PC-3 (cell line): ENCODE measurements at regions not wholly inside any gene's neighbourhood (a gene's known extent, or its start where the extent isn't known, plus 50 kb on each side); places are given as distances from the start of the nearest gene placed in this dataset.

Experiments used
- ATAC-seq: fragments of 200-7000 bp; cut with Tn5 transposase; 2 replicates; pipeline ENCODE4 v1.9.1; 2020; ENCODE audit warnings: mild to moderate bottlenecking, moderate library complexity
- BruUV-seq: library from RNA; stranded (reverse); fragments of 400-500 nt; replicated peaks from 2 replicates; lab custom pipeline; 2021; lab: Mats Ljungman, UMichigan
- CTCF ChIA-PET: fragments of 300-600 bp; sonication (Branson Sonifier 250); formaldehyde crosslinking; loops from one replicate; lab custom pipeline; 2022; ENCODE audit warnings: antibody characterized with exemption; lab: Charles Lee
- POLR2A ChIA-PET: fragments of 300-600 bp; sonication (Branson Sonifier 250); formaldehyde crosslinking; loops from one replicate; lab custom pipeline; 2022; ENCODE audit warnings: antibody characterized with exemption; ENCODE audit not compliant: unreplicated experiment; lab: Charles Lee
- DNase-seq: peaks from one replicate; pipeline ENCODE4 v3.0.0-alpha.2; 2015
- H2AFZ ChIP-seq: fragments of 300-600 bp; sonication (generic); 2 replicates; pipeline ENCODE4 v1.6.0; 2016; ENCODE audit warnings: antibody characterized with exemption, low read length
- H3F3A ChIP-seq: fragments of 300-600 bp; sonication (generic); one replicate; pipeline ENCODE4 v1.6.0; 2017; ENCODE audit warnings: antibody characterized with exemption, low read length, control low read depth, mild to moderate bottlenecking; ENCODE audit not compliant: unreplicated experiment
- H3K27ac ChIP-seq: fragments of 300-600 bp; sonication (generic); 2 replicates; pipeline ENCODE4 v1.5.1; 2016; ENCODE audit warnings: mild to moderate bottlenecking, low read length
- H3K27me3 ChIP-seq: fragments of 300-600 bp; sonication (generic); 2 replicates; pipeline ENCODE4 v1.6.1; 2016; ENCODE audit warnings: low read length, mixed read lengths
- H3K36me3 ChIP-seq: fragments of 300-600 bp; sonication (generic); 2 replicates; pipeline ENCODE4 v1.6.1; 2016; ENCODE audit warnings: low read depth, mixed run types, low read length, mixed read lengths
- H3K4me1 ChIP-seq: fragments of 300-600 bp; sonication (generic); 2 replicates; pipeline ENCODE4 v1.5.1; 2016; ENCODE audit warnings: low read length; ENCODE audit not compliant: insufficient read depth
- H3K4me2 ChIP-seq: fragments of 300-600 bp; sonication (generic); 2 replicates; pipeline ENCODE4 v1.6.0; 2016; ENCODE audit warnings: low read length
- H3K4me3 ChIP-seq: fragments of 300-600 bp; sonication (generic); 2 replicates; pipeline ENCODE4 v1.5.1; 2016; ENCODE audit warnings: mild to moderate bottlenecking, low read length, mixed read lengths
- H3K79me2 ChIP-seq: fragments of 300-600 bp; sonication (generic); 2 replicates; pipeline ENCODE4 v1.6.1; 2017; ENCODE audit warnings: low read length, mixed read lengths
- H3K9ac ChIP-seq: fragments of 300-600 bp; sonication (generic); 2 replicates; pipeline ENCODE4 v1.6.0; 2016; ENCODE audit warnings: mild to moderate bottlenecking, low read length
- H3K9me2 ChIP-seq: fragments of 300-600 bp; sonication (generic); replicated peaks from 2 replicates; pipeline ENCODE4 v1.6.1; 2016; ENCODE audit warnings: mixed run types, low read length, mixed read lengths
- H3K9me3 ChIP-seq: fragments of 300-600 bp; sonication (generic); 2 replicates; pipeline ENCODE4 v1.6.1; 2016; ENCODE audit warnings: low read length, mixed read lengths
- H4K20me1 ChIP-seq: fragments of 300-600 bp; sonication (generic); 2 replicates; pipeline ENCODE4 v1.6.1; 2016; ENCODE audit warnings: low read length, mixed read lengths
- CTCF ChIP-seq: fragments of 300-600 bp; sonication (generic); conservative IDR thresholded peaks from 2 replicates; pipeline ENCODE4 v1.5.1; 2017; ENCODE audit warnings: antibody characterized with exemption, low read depth, mild to moderate bottlenecking, low read length
- EZH2 ChIP-seq: fragments of 300-600 bp; sonication (generic); IDR thresholded peaks from one replicate; pipeline ENCODE4 v1.6.1; 2017; ENCODE audit warnings: antibody characterized with exemption, mild to moderate bottlenecking, low read length; ENCODE audit not compliant: unreplicated experiment
- EZH2phosphoT487 ChIP-seq: fragments of 300-600 bp; sonication (generic); IDR thresholded peaks from 2 replicates; pipeline ENCODE4 v1.6.1; 2018; ENCODE audit warnings: mild to moderate bottlenecking, antibody characterized with exemption, low read length, borderline replicate concordance
- intact Hi-C: fragments of 100-400 bp; cut with micrococcal nuclease; formaldehyde crosslinking; loops from 2 replicates; pipeline ENCODE4 v1.9.0; 2023

DNA sequence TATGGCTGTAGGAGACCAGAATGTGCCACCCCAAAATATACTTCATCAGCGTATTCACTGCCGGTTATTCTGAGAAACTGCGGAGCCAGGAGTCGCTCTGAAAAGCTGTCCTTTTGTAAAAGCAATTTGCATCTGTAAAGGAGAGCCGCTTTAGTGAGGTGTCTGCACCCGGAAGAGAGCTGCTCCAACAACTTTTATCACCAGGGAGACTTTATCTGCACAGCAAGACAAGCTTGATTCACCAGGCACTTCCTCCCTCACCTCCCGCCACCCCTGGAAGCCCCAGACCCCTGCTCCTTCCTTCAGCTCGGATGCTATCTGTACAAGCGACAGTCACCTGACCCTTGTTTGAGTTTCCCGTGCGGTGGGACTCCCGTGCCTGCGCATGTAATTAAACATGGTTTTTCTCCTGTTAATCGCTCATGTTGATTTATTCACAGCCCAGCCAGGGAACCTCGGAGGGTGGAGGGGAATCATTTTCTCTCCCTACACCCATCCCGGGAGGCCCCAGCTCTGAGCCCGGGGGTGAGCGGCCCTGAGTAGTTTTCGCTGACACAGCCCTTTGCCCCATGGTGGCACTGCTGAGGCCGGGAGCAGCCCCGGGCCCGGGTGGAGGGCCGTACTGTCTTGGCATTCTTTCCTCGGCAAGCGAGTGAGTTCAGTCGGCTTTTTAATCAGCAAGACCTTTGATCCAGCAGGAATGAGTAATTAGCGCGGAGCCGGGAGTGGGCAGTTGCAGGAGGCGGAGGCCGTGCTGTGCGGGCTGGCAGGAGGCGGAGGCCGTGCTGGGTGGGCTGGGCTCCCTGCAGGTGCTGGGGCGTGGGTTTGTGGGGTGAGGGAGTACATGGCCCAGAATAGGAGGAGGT, 222.7 kb upstream of the CIBAR2 start:
- DNase-seq = peak; percentile 26
- peak; percentile 28; the same call in 1 of the 2 replicates for ATAC-seq
- H3K27ac ChIP-seq = no peak overlapping the region
- H3K9ac ChIP-seq = no peak overlapping the region
- no TSS peak for BruUV-seq
- H4K20me1 ChIP-seq = no peaks in the 10 kb centered on the region
- H3K79me2 ChIP-seq = no peaks in the 10 kb centered on the region
- ChIA-PET CTCF (no interaction called here), POLR2A (no interaction called here)
- H3K4me1 ChIP-seq = peaks cover 25% of the 10 kb centered on the region
- H3F3A ChIP-seq = no peaks in the 10 kb centered on the region
- no peak for TF ChIP-seq EZH2phosphoT487
- TF ChIP-seq CTCF = no peak
- TF ChIP-seq EZH2 = no peak
- H3K9me2 ChIP-seq = no peaks in the 10 kb centered on the region
- peak overlapping the region; percentile 72 for H2AFZ ChIP-seq
- H3K4me3 ChIP-seq = peak overlapping the region; percentile 53; the same call in 1 of the 2 replicates
- peak overlapping the region; percentile 75 for H3K4me2 ChIP-seq
- intact Hi-C loops = loop anchor here (10.0 kb wide), 1 partner anchor 220 kb away; the partner anchor contains the start of gene CIBAR2
- H3K27me3 ChIP-seq = no peaks in the 10 kb centered on the region
- no peaks in the 10 kb centered on the region for H3K9me3 ChIP-seq
- no peaks in the 10 kb centered on the region for H3K36me3 ChIP-seq

GRCh38 chr16:85335584-85336491, 223.6 kb upstream of the CIBAR2 start:
- Histone ChIP-seq H3K9me3 (no peaks in the 10 kb centered on the region), H3K27ac (no peak overlapping the region), H3K4me3 (peak overlapping the region; percentile 53; the same call in 1 of the 2 replicates), H3F3A (no peaks in the 10 kb centered on the region), H3K27me3 (no peaks in the 10 kb centered on the region), H4K20me1 (no peaks in the 10 kb centered on the region), H3K36me3 (no peaks in the 10 kb centered on the region), H3K4me2 (peak overlapping the region; percentile 75), H3K9me2 (no peaks in the 10 kb centered on the region), H3K79me2 (no peaks in the 10 kb centered on the region), H3K4me1 (peaks cover 20% of the 10 kb centered on the region), H3K9ac (no peak overlapping the region), H2AFZ (peak overlapping the region; percentile 72; the same call in 1 of the 2 replicates)
- BruUV-seq = no TSS peak
- ChIA-PET POLR2A (no interaction called here), CTCF (no interaction called here)
- intact Hi-C loops = loop anchor here (10.0 kb wide), 1 partner anchor 221 kb away; the partner anchor contains the start of gene CIBAR2
- DNase-seq (peak; percentile 61), ATAC-seq (peak; percentile 29)
- no peak for TF ChIP-seq EZH2phosphoT487
- TF ChIP-seq CTCF = no peak
- no peak for TF ChIP-seq EZH2
